GM23338 (cell line): ENCODE measurements at regions not wholly inside any gene's neighbourhood (a gene's known extent, or its start where the extent isn't known, plus 50 kb on each side); places are given as distances from the start of the nearest gene placed in this dataset.

Experiments
- ATAC-seq: fragments of 200-7000 bp; cut with Tn5 transposase; 3 replicates; pipeline ENCODE4 v1.9.1; 2020
- DNase-seq: peaks from one replicate; pipeline ENCODE4 v3.0.0-alpha.2; 2015; ENCODE audit warnings: low spot score
- H2AFZ ChIP-seq: fragments of 200-600 bp; sonication (generic); 2 replicates; pipeline ENCODE4 v1.8.0; 2016; ENCODE audit warnings: antibody characterized with exemption, mild to moderate bottlenecking, moderate library complexity
- H3F3A ChIP-seq: fragments of 200-600 bp; sonication (generic); replicated peaks from 2 replicates; pipeline ENCODE4 v1.8.0; 2017; ENCODE audit warnings: antibody characterized with exemption, mixed run types, low read depth
- H3K27ac ChIP-seq: fragments of 200-600 bp; sonication (generic); 2 replicates; pipeline ENCODE4 v1.6.1; 2016; ENCODE audit warnings: low read depth
- H3K27me3 ChIP-seq: fragments of 200-600 bp; sonication (generic); 2 replicates; pipeline ENCODE4 v1.8.0; 2016; ENCODE audit warnings: mild to moderate bottlenecking, mixed run types, moderate library complexity; ENCODE audit not compliant: insufficient read depth
- H3K36me3 ChIP-seq: fragments of 200-600 bp; sonication (generic); 2 replicates; pipeline ENCODE4 v1.8.0; 2016; ENCODE audit warnings: mild to moderate bottlenecking; ENCODE audit not compliant: insufficient read depth
- H3K4me1 ChIP-seq: fragments of 200-600 bp; sonication (generic); 2 replicates; pipeline ENCODE4 v1.8.0; 2016; ENCODE audit warnings: mild to moderate bottlenecking, moderate library complexity; ENCODE audit not compliant: insufficient read depth
- H3K4me2 ChIP-seq: fragments of 200-600 bp; sonication (generic); 2 replicates; pipeline ENCODE4 v1.7.1; 2017; ENCODE audit warnings: mixed run types
- H3K4me3 ChIP-seq: fragments of 200-600 bp; sonication (generic); 2 replicates; pipeline ENCODE4 v1.6.1; 2016; ENCODE audit warnings: mixed run types
- H3K79me2 ChIP-seq: fragments of 200-600 bp; sonication (generic); replicated peaks from 2 replicates; pipeline ENCODE4 v1.8.0; 2017; ENCODE audit warnings: mild to moderate bottlenecking; ENCODE audit not compliant: insufficient read depth
- H3K9me2 ChIP-seq: fragments of 200-600 bp; sonication (generic); 2 replicates; pipeline ENCODE4 v1.8.0; 2017; ENCODE audit not compliant: insufficient read depth
- H4K20me1 ChIP-seq: fragments of 200-600 bp; sonication (generic); replicated peaks from 2 replicates; pipeline ENCODE4 v1.8.0; 2017; ENCODE audit warnings: mild to moderate bottlenecking; ENCODE audit not compliant: insufficient read depth
- H3K27ac Mint-ChIP-seq: 2 replicates; pipeline ENCODE4 v1.8.0; 2020; ENCODE audit warnings: inconsistent platforms, mild to moderate bottlenecking, moderate library complexity, mixed read lengths
- H3K27me3 Mint-ChIP-seq: 3 replicates; pipeline ENCODE4 v1.8.0; 2022; ENCODE audit warnings: low read depth, mild to moderate bottlenecking, moderate library complexity, mixed read lengths, inconsistent platforms; ENCODE audit not compliant: insufficient read depth, poor library complexity
- H3K36me3 Mint-ChIP-seq: 3 replicates; pipeline ENCODE4 v1.8.0; 2021; ENCODE audit warnings: low read depth, mild to moderate bottlenecking, inconsistent platforms, moderate library complexity, mixed read lengths
- H3K4me1 Mint-ChIP-seq: 3 replicates; pipeline ENCODE4 v1.8.0; 2020; ENCODE audit warnings: mild to moderate bottlenecking, inconsistent platforms, mixed read lengths
- H3K4me3 Mint-ChIP-seq: 3 replicates; pipeline ENCODE4 v1.8.0; 2021; ENCODE audit warnings: moderate library complexity, mild to moderate bottlenecking, inconsistent platforms, mixed read lengths
- H3K9me3 Mint-ChIP-seq: 3 replicates; pipeline ENCODE4 v1.8.0; 2020; ENCODE audit warnings: moderate library complexity, mild to moderate bottlenecking, inconsistent platforms, mixed read lengths
- CREB1 ChIP-seq: fragments of 250-450 bp; sonication (Bioruptor Pico); IDR thresholded peaks from 2 replicates; pipeline ENCODE4 v1.5.0; 2020; ENCODE audit warnings: low read depth, mild to moderate bottlenecking, moderate library complexity
- CTCF ChIP-seq, 2 experiments: fragments of 200-600 bp in 1 of 2; sonication (generic) in 1 of 2; conservative IDR thresholded peaks; 2 replicates each; pipeline versions ENCODE4 v1.5.1 to v1.6.1; 2016 to 2017; ENCODE audit warnings: antibody characterized with exemption in 2 of 2, low read depth in 2 of 2, mild to moderate bottlenecking in 2 of 2, moderate library complexity in 1 of 2
- EZH2 ChIP-seq: fragments of 200-600 bp; sonication (generic); IDR thresholded peaks from one replicate; pipeline ENCODE4 v1.8.0; 2017; ENCODE audit warnings: antibody characterized with exemption, mild to moderate bottlenecking, low read depth; ENCODE audit not compliant: unreplicated experiment
- EZH2phosphoT487 ChIP-seq: fragments of 200-600 bp; sonication (generic); IDR thresholded peaks from one replicate; pipeline ENCODE4 v1.8.1; 2018; ENCODE audit warnings: antibody characterized with exemption; ENCODE audit not compliant: unreplicated experiment
- JUNB ChIP-seq: IDR thresholded peaks from one replicate; pipeline ENCODE4 v1.6.1; 2016; ENCODE audit warnings: antibody characterized with exemption; ENCODE audit not compliant: unreplicated experiment
- NANOG ChIP-seq: IDR thresholded peaks from 2 replicates; pipeline ENCODE4 v1.6.1; 2016; ENCODE audit warnings: antibody characterized with exemption, borderline replicate concordance
- POLR2AphosphoS5 ChIP-seq: IDR thresholded peaks from 2 replicates; pipeline ENCODE4 v1.6.1; 2016; ENCODE audit warnings: antibody characterized with exemption, low read depth
- STAT1 ChIP-seq: IDR thresholded peaks from one replicate; pipeline ENCODE4 v1.6.1; 2016; ENCODE audit warnings: antibody characterized with exemption; ENCODE audit not compliant: unreplicated experiment
- ZNF114 ChIP-seq: fragments of 250-450 bp; sonication (Bioruptor Pico); IDR thresholded peaks from 2 replicates; pipeline ENCODE4 v1.5.0; 2020; ENCODE audit warnings: mild to moderate bottlenecking, moderate library complexity
- ZNF331 ChIP-seq: fragments of 250-450 bp; sonication (Bioruptor Pico); IDR thresholded peaks from 2 replicates; pipeline ENCODE4 v1.5.0; 2020; ENCODE audit warnings: low read depth, mild to moderate bottlenecking, moderate library complexity
- ZNF462 ChIP-seq: fragments of 250-450 bp; sonication (Bioruptor Pico); IDR thresholded peaks from 2 replicates; pipeline ENCODE4 v1.5.0; 2020; ENCODE audit warnings: mild to moderate bottlenecking, moderate library complexity
- TF ChIP-seq, protein P1 (sequence below): IDR thresholded peaks from 2 replicates; pipeline ENCODE4 v1.6.1; 2016; ENCODE audit warnings: antibody characterized with exemption
- TF ChIP-seq, protein P2 (sequence below): IDR thresholded peaks from one replicate; pipeline ENCODE4 v1.6.1; 2018; ENCODE audit warnings: antibody characterized with exemption; ENCODE audit not compliant: unreplicated experiment

DNA sequence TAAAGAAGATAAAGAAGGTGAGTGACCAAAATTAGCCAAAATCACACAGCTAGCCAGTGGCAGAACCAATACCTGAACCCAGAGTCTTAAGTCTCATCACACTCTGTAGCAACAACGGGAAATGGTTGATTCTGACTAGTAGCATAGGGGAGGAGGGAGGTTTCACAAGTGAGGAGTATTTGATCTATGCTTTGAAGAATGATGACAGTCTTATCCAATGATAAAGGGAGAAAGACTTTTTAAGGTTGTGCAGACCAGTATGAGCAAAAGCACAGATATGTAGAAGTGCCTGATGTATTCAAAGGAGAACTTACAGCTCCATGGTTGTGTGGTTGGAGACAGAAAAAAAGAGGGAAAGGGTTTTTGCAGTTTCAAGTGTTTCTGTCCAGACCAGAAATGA, 50.7 kb upstream of the LINC00305 start:
- Histone ChIP-seq H3K27me3 (no peaks in the 10 kb centered on the region), H3K79me2 (no peaks in the 10 kb centered on the region), H3K4me2 (no peak overlapping the region), H3K36me3 (no peaks in the 10 kb centered on the region), H3K4me3 (no peak overlapping the region), H3F3A (no peaks in the 10 kb centered on the region), H3K27ac (no peak overlapping the region), H4K20me1 (no peaks in the 10 kb centered on the region), H2AFZ (no peak overlapping the region), H3K4me1 (peaks cover 27% of the 10 kb centered on the region), H3K9me2 (peaks cover 8% of the 10 kb centered on the region; the same call in 1 of the 2 replicates)
- no peak overlapping the region for H3K27ac Mint-ChIP-seq
- H3K27me3 Mint-ChIP-seq = no peaks in the 10 kb centered on the region
- DNase-seq = no peak
- no peak for ATAC-seq
- no peaks in the 10 kb centered on the region for H3K36me3 Mint-ChIP-seq
- H3K4me3 Mint-ChIP-seq = no peak overlapping the region
- TF ChIP-seq EZH2phosphoT487 = no peak
- no peak for TF ChIP-seq STAT1
- TF ChIP-seq POLR2AphosphoS5 = no peak
- TF ChIP-seq, protein P1, sequence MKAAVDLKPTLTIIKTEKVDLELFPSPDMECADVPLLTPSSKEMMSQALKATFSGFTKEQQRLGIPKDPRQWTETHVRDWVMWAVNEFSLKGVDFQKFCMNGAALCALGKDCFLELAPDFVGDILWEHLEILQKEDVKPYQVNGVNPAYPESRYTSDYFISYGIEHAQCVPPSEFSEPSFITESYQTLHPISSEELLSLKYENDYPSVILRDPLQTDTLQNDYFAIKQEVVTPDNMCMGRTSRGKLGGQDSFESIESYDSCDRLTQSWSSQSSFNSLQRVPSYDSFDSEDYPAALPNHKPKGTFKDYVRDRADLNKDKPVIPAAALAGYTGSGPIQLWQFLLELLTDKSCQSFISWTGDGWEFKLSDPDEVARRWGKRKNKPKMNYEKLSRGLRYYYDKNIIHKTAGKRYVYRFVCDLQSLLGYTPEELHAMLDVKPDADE = no peak
- TF ChIP-seq, protein P2, sequence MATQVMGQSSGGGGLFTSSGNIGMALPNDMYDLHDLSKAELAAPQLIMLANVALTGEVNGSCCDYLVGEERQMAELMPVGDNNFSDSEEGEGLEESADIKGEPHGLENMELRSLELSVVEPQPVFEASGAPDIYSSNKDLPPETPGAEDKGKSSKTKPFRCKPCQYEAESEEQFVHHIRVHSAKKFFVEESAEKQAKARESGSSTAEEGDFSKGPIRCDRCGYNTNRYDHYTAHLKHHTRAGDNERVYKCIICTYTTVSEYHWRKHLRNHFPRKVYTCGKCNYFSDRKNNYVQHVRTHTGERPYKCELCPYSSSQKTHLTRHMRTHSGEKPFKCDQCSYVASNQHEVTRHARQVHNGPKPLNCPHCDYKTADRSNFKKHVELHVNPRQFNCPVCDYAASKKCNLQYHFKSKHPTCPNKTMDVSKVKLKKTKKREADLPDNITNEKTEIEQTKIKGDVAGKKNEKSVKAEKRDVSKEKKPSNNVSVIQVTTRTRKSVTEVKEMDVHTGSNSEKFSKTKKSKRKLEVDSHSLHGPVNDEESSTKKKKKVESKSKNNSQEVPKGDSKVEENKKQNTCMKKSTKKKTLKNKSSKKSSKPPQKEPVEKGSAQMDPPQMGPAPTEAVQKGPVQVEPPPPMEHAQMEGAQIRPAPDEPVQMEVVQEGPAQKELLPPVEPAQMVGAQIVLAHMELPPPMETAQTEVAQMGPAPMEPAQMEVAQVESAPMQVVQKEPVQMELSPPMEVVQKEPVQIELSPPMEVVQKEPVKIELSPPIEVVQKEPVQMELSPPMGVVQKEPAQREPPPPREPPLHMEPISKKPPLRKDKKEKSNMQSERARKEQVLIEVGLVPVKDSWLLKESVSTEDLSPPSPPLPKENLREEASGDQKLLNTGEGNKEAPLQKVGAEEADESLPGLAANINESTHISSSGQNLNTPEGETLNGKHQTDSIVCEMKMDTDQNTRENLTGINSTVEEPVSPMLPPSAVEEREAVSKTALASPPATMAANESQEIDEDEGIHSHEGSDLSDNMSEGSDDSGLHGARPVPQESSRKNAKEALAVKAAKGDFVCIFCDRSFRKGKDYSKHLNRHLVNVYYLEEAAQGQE = no peak
- TF ChIP-seq CREB1 (CRISPR knock-in tag) = no peak
- TF ChIP-seq ZNF114 (CRISPR knock-in tag) = no peak
- TF ChIP-seq NANOG = no peak
- no peak for TF ChIP-seq EZH2
- TF ChIP-seq CTCF (conservative IDR thresholded peaks at IDR 0.05; ENCODE audit: low read depth in 2 of 2) = no peak
- no peak for TF ChIP-seq ZNF462 (CRISPR knock-in tag)
- TF ChIP-seq JUNB = no peak
- TF ChIP-seq ZNF331 = no peak
- H3K4me1 Mint-ChIP-seq = peaks cover 30% of the 10 kb centered on the region
- no peaks in the 10 kb centered on the region for H3K9me3 Mint-ChIP-seq
